ENCODE measurements at regions not wholly inside any gene's neighbourhood (a gene's known extent, or its start where the extent isn't known, plus 50 kb on each side); places are given as distances from the start of the nearest gene placed in this dataset.

GRCh38 chr15:38638126-38638525 is 73.5 kb upstream of the RASGRP1 start (continued):
- TF ChIP-seq ZNF274 (IDR thresholded peaks at IDR 0.05; ENCODE audit: borderline replicate concordance, extremely low read depth, low read length): no peak
- no peak for TF ChIP-seq JUN (IDR thresholded peaks at IDR 0.05; ENCODE audit: low read depth, low read length)
- TF ChIP-seq TAF7 (optimal IDR thresholded peaks at IDR 0.05; ENCODE audit: borderline replicate concordance, low read depth, low read length): no peak
- TF ChIP-seq TEAD4 (IDR thresholded peaks at IDR 0.05; ENCODE audit: low read depth, low read length): no peak
